Testis (tissue), 2 donors: ENCODE measurements at regions not wholly inside any gene's neighbourhood (a gene's known extent, or its start where the extent isn't known, plus 50 kb on each side); places are given as distances from the start of the nearest gene placed in this dataset.

Experiments used
- DNase-seq: peaks from one replicate; pipeline ENCODE4 v3.0.0-alpha.2; 2019
- H3K27ac ChIP-seq, 2 donors: fragments of 200-600 bp; sonication (generic); one replicate each; pipeline ENCODE4 v1.5.1; 2019
- H3K27me3 ChIP-seq: fragments of 200-600 bp; sonication (generic); one replicate; pipeline ENCODE4 v1.5.1; 2019
- H3K36me3 ChIP-seq: fragments of 200-600 bp; sonication (generic); one replicate; pipeline ENCODE4 v1.5.1; 2017; ENCODE audit warnings: low read depth; ENCODE audit errors: missing control alignments
- H3K4me1 ChIP-seq: fragments of 200-600 bp; sonication (generic); one replicate; pipeline ENCODE4 v1.5.1; 2019
- H3K4me3 ChIP-seq, 2 donors: fragments of 200-600 bp; sonication (generic); one replicate each; pipeline ENCODE4 v1.5.1; 2017 to 2019
- H3K9me3 ChIP-seq: fragments of 200-600 bp; sonication (generic); one replicate; pipeline ENCODE4 v1.5.1; 2017
- POLR2A ChIP-seq: fragments of 450-650 bp; IDR thresholded peaks from one replicate; pipeline ENCODE4 v1.6.1; 2017; ENCODE audit warnings: antibody characterized with exemption, mild to moderate bottlenecking, moderate library complexity
- WGBS, 2 donors: methylation state at CpG; one replicate each; pipeline ENCODE4 v1.1.5; 2018; 5-methylcytosine and 5-hydroxymethylcytosine counted together
- intact Hi-C: fragments of 100-400 bp; cut with DNase I; formaldehyde crosslinking; loops from one replicate; pipeline ENCODE4 v1.15.1; 2023; ENCODE audit warnings: low total_unique reads
- TF ChIP-seq, protein P1 (sequence below), 3 experiments: fragments of 450-650 bp in 2 of 3; fragments of 200-600 bp in 1 of 3; sonication (generic) in 1 of 3; IDR thresholded peaks; one replicate each; pipeline ENCODE4 v1.5.1; 2016 to 2019; ENCODE audit warnings: antibody characterized with exemption in 3 of 3, mild to moderate bottlenecking in 2 of 3, moderate library complexity in 1 of 3

DNA sequence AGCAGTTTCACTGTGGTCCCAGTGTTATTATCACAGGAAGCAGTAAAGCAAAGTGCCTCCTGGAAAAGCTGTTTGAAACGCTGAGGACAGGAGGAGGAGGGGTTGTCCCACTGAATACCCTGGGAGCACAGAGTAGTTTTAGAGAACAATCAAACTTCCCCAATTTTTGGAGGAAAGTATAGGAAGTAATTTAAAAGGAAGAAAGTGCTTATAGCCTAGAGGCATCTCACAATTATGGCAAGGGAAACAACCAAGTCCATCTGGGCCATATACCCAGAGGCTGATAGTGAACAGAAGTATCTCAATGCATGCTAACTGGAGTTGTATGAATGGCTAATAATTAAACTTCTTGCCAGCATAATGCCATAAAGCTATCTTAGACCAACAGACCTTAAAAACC lies 137.2 kb upstream of the EPHA6 start:
- WGBS, 2 donors, result 19 to 22% methylated on average over 1 of the region's 1 CpG
- intact Hi-C loops, result no loop called here
- Histone ChIP-seq H3K9me3 (no peaks in the 10 kb centered on the region), H3K4me3 (no peak overlapping the region), H3K27ac (no peak overlapping the region), H3K4me1 (no peaks in the 10 kb centered on the region), H3K27me3 (no peaks in the 10 kb centered on the region), H3K36me3 (no peaks in the 10 kb centered on the region)
- TF ChIP-seq POLR2A, result no peak
- TF ChIP-seq, protein P1, sequence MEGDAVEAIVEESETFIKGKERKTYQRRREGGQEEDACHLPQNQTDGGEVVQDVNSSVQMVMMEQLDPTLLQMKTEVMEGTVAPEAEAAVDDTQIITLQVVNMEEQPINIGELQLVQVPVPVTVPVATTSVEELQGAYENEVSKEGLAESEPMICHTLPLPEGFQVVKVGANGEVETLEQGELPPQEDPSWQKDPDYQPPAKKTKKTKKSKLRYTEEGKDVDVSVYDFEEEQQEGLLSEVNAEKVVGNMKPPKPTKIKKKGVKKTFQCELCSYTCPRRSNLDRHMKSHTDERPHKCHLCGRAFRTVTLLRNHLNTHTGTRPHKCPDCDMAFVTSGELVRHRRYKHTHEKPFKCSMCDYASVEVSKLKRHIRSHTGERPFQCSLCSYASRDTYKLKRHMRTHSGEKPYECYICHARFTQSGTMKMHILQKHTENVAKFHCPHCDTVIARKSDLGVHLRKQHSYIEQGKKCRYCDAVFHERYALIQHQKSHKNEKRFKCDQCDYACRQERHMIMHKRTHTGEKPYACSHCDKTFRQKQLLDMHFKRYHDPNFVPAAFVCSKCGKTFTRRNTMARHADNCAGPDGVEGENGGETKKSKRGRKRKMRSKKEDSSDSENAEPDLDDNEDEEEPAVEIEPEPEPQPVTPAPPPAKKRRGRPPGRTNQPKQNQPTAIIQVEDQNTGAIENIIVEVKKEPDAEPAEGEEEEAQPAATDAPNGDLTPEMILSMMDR (IDR thresholded peaks at IDR 0.05), result no peak
- DNase-seq, result no peak

GRCh38 chr3:96678325-96678724 lies 136.1 kb upstream of the EPHA6 start:
- intact Hi-C loops, result no loop called here
- Histone ChIP-seq H3K27ac (no peak overlapping the region), H3K9me3 (no peaks in the 10 kb centered on the region), H3K4me3 (no peak overlapping the region), H3K27me3 (no peaks in the 10 kb centered on the region), H3K36me3 (no peaks in the 10 kb centered on the region), H3K4me1 (no peaks in the 10 kb centered on the region)
- no peak for TF ChIP-seq POLR2A
- TF ChIP-seq, protein P1 (IDR thresholded peaks at IDR 0.05), result no peak
- DNase-seq, result no peak
- WGBS, 2 donors, result 89 to 94% methylated on average over 3 of the region's 3 CpGs

GRCh38 chr3:96700322-96701315 lies 113.8 kb upstream of the EPHA6 start:
- 55 to 72% methylated on average over 5 of the region's 5 CpGs for WGBS, 2 donors
- Histone ChIP-seq H3K9me3 (no peaks in the 10 kb centered on the region), H3K27ac (no peak overlapping the region), H3K4me3 (no peak overlapping the region), H3K36me3 (no peaks in the 10 kb centered on the region), H3K27me3 (no peaks in the 10 kb centered on the region), H3K4me1 (no peaks in the 10 kb centered on the region)
- TF ChIP-seq POLR2A, result no peak
- TF ChIP-seq, protein P1 (IDR thresholded peaks at IDR 0.05), result peak in 1 of 3 experiments; percentile 19
- DNase-seq, result no peak
- intact Hi-C loops, result no loop called here

DNA sequence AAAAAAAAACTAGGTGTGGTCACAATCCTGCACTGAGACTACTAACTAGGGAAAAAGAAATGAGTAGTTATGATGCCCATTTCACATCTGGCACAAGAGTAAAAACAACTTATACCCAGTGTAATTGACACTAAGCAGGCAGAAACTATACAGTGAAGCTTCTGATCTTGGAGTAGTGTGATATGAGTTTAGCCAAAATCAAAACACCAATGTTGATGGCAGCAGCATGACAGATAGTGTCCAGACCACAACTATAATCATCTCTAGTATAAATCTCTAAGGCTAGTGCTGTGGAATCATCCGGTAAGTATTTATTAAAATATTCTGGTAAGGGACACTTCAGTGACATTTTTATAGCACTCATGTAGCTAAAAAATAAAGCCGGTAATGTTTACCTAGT lies 108.5 kb upstream of the EPHA6 start:
- DNase-seq, result no peak
- TF ChIP-seq, protein P1 (IDR thresholded peaks at IDR 0.05), result no peak
- no peak for TF ChIP-seq POLR2A
- Histone ChIP-seq H3K27ac (no peak overlapping the region), H3K9me3 (no peaks in the 10 kb centered on the region), H3K27me3 (no peaks in the 10 kb centered on the region), H3K36me3 (no peaks in the 10 kb centered on the region), H3K4me1 (no peaks in the 10 kb centered on the region), H3K4me3 (no peak overlapping the region)
- 88 to 90% methylated on average over 2 of the region's 2 CpGs for WGBS, 2 donors
- intact Hi-C loops, result no loop called here

GRCh38 chr3:96706509-96706908 lies 107.9 kb upstream of the EPHA6 start:
- TF ChIP-seq, protein P1 (IDR thresholded peaks at IDR 0.05), result no peak
- no peak for TF ChIP-seq POLR2A
- Histone ChIP-seq H3K27ac (no peak overlapping the region), H3K4me1 (no peaks in the 10 kb centered on the region), H3K9me3 (no peaks in the 10 kb centered on the region), H3K36me3 (no peaks in the 10 kb centered on the region), H3K27me3 (no peaks in the 10 kb centered on the region), H3K4me3 (no peak overlapping the region)
- no peak for DNase-seq
- intact Hi-C loops, result no loop called here
